Loucy (cell line): ENCODE measurements at regions not wholly inside any gene's neighbourhood (a gene's known extent, or its start where the extent isn't known, plus 50 kb on each side); places are given as distances from the start of the nearest gene placed in this dataset.

Experiments
- CTCF ChIP-seq: fragments of 200-600 bp; sonication (generic); conservative IDR thresholded peaks from 2 replicates; pipeline ENCODE4 v1.5.1; 2014; ENCODE audit warnings: mild to moderate bottlenecking, antibody characterized with exemption, low read length
- EZH2phosphoT487 ChIP-seq: fragments of 200-600 bp; IDR thresholded peaks from 2 replicates; pipeline ENCODE4 v1.6.1; 2018; ENCODE audit warnings: antibody characterized with exemption, mild to moderate bottlenecking, moderate library complexity, borderline replicate concordance

DNA sequence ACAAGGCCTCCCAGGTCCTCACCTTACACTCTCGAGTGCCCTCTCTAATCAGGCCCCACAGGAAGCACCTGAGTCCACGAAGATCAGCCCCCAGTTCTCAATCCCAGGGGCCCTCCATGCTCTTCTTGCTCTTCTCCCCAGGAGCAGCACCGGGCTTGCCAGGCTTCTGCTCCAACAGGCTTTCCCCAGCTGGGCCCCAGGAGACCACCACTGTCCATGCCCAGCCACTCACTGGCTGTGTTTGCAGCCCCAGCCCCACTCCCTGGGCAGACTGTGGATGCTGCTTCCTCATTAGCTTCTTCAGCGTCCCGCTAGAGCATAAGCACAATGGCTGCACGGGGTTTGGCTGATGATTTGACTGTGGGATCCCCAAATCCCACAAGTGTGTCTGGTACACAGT lies 781.9 kb downstream of the GALR1 start:
- no peak for TF ChIP-seq CTCF
- TF ChIP-seq EZH2phosphoT487, result no peak
